Hematopoietic multipotent progenitor cell (in vitro differentiated cells): ENCODE measurements at regions not wholly inside any gene's neighbourhood (a gene's known extent, or its start where the extent isn't known, plus 50 kb on each side); places are given as distances from the start of the nearest gene placed in this dataset.

ENCODE experiments used
- DNase-seq, 3 donors: peaks; one replicate each; pipeline ENCODE4 v3.0.0-alpha.2; 2011 to 2015; ENCODE audit warnings: low read depth in 2 of 3, low spot score in 2 of 3

GRCh38 chr11:92317222-92317621, 92.6 kb downstream of the FAT3 start:
- no peak for DNase-seq

DNA sequence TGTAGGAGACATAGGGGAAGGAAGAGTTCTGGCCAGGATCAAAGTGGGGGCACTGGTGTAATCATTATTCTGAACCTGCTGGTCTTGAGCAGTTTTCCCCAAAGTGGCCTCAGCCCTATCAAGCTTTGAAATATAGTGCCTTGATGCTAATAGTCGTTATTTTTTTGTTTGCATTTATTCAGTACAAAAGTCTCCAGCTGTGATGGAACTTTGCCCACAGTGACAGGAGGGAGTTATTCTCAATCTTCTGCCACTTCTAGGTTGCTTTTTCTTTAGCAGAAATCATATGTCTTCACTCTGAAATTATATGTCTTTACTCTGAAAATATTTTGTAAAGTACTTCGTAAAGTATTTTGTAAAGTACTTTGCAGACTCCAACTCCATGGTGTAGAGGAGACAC, 93.1 kb downstream of the FAT3 start:
- no peak for DNase-seq

GRCh38 chr11:92322225-92322624, 97.6 kb downstream of the FAT3 start:
- no peak for DNase-seq

DNA sequence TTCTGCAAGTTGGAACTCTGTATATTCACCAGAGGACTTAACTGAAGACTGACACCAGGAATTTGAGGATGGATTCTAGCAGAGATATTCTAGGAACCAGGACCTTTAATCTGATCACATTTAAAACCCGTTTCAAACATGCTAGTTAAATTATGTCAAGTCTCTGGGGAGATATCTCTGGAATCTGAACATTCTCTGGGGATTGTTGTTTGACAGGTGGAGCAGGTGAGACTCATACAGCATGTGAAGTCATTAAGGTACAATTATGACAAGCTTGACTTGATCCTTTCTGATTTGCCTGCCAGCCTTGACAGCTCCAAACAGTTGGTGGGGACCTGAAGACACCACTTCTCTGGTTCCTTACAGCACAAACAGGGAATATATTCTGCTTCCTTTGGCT, 100.3 kb downstream of the FAT3 start:
- DNase-seq, result no peak

- no peak for DNase-seq
Observed at GRCh38 chr11:92325416-92325815, 100.8 kb downstream of the FAT3 start.

DNA sequence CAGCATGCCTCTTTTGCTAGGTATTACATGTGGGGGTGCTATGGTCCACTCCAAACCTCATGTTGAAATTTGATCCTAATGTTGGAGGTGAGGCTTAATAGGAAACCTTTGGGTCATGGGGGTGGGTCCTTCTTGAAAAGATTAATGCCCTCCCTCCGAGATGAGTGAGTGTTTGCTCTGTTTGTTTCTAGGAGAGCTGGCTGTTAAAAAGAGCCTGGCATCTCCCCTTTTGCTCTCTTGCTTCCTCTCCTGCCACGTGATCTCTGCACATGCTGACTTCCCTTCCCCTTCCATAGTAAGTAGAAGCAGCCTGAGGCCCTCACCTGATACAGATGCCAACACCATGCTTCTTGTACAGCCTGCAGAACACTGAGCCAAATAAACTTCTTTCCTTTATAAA, 104.5 kb downstream of the FAT3 start:
- no peak for DNase-seq

DNA sequence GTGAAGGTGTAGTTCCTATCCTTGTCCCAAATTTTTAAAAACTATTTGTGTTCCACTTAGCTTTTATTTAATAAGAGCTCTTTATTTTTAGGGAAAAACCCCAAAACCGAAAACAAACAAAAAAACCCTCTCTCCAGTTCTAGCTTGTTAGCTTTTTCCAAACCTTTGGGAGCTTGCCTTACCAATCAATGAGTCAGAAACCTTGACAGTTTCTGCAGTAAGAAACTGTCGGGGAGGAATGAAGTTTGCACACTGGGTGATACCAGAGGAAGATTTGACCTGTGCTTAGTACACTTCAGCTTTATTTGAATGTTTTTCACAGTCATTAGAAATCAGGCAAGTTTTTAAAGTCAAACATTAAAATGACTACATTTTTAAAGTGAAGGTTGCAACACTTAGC, 105.0 kb downstream of the FAT3 start:
- no peak for DNase-seq

GRCh38 chr11:92330114-92330513, 105.5 kb downstream of the FAT3 start:
- DNase-seq, result no peak

DNA sequence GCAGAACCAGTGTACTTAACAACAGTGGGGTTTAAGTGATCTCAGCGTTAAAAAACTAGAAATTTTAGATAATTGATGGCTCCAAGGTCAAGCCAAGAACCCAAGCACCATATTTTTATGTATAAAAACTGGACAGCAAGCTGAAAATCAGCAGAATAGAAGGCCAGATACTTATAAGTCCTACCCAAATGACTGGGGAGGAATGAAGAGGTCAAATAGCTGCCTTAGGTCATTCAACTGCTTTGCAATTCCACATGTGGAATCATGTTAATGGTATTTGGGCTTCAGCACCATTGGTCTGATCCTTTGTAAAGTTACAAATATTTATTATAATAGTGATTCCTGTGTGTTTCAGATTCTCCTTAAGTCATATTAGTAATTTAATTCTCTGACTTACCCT, 108.4 kb downstream of the FAT3 start:
- DNase-seq, result no peak

DNA sequence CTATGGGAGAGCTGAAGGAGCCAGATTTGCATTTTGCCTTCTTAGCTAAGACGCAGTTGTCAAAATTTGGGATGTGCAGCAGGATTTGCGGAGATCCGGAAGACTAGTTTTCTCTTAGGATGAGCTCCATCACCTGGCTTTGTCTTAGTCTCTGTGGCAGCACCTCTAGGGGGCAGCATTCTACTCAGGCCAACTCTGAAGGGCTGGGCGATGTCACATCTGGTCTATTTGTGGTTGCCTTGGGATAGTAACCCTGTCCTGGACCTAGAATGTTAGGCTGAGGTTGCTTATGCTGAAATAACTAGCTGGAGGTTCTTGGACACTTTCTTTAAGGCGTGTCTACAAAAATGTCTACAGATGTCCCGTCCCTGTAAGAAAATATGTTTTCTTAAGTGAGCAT, 116.2 kb downstream of the FAT3 start:
- DNase-seq, result no peak

GRCh38 chr11:92342034-92342720, 117.6 kb downstream of the FAT3 start:
- no peak for DNase-seq

DNA sequence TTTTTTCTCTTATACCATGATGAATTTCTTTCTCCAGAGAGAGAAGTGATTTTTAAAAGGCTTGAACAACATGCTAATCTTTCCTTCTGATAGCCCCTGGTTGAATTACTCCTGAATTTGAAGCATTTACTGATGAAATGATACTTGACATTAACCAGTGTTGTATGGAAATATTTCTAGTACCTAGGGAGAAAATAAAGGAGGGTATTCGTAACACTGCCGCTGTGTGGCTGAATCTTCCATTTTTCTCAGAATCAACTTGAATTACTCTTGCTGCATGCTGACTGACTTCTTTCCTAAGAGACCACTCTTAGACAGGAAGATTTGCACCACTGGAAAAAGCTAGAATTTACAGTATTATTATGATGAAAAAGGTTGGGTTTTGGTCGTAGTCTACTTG, 118.3 kb downstream of the FAT3 start:
- no peak for DNase-seq

DNA sequence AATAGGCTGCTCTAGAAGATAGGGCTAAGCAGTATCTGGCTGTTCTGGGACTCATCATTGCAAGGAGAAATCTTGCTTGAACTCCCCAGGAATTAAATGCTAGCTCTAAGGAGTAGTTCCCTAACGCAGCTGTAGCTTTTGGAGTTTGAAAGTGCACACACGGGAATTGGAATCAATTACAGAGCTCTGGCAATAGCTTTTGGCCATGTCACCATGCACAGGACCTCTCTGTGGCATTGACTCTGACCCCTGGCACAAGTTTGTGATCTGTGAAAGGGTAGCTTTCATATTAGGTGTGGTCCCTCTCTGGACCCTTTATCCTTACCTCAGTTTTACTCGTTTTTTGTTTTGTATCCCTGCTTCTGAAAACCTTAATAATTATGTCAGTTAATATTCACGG, 121.6 kb downstream of the FAT3 start:
- no peak for DNase-seq

DNA sequence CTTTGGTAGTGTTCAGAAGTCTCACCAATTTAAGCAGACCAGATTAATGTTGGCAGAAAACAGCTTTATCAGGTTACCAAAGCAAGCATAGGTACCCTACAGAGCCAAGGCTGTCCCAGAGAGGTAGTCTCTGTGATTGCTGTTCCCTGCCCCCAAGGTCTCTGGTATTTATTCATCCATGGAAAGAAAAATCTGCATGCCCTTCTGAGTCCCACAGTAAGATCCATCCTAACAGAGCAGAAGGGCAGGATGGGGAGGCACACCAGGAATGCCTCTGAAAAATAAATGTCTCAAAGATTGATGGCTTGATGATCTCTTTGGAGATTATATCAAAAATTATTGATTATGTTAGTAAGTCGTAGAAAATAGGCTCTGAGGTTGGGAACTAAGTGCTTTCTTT, 122.8 kb downstream of the FAT3 start:
- DNase-seq, result no peak

DNA sequence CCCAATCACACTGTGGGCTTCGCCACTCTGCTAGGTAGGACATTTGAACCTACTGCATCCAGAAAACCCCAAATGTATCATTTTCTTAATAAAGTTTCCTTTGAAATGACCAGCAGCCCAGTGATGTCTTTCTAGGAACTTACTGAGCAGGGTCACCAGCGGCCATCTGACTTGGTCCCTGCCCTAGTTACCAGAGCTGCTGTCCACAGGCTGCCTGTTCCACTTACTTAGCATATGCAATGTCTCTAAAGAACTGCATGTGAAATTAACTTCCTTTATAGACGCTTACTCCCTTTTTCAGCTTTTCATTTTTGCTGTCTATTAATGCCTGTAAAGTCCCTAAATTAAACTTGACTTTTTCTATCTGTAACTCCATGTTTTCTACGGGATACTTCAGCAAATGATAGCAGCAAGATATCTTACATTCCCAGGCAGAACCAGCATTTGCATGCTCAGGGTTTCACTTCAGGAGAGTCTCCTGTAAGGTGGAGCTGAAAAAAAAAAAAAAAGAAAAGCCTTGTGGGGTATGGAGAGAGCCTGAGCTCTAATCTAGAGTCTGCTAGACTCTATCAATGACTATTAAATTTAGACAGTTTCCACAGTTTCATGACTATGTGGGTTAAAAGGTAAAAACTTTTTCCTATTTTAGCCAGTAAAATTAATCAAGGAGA, 125.0 kb downstream of the FAT3 start:
- no peak for DNase-seq

- DNase-seq, result no peak
Observed at GRCh38 chr11:92357344-92357743, 132.7 kb downstream of the FAT3 start.

DNA sequence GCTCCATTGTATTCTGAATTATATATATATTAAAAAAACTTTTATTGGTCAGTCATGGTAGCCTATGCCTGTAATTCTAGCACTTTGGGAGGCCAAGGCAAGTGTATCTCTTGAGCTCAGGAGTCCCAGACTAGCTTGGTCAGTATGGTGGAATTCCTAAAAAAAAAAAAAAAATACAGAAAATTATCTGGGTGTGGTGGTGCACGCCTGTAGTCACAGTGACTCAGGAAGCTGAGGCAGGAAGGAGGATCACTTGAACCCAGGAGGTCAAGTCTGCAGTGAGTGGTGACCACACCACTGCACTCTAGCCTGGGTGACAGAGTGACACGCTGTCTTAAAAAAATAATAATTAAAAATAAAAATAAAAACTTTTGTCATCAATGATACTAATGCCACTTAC, 133.2 kb downstream of the FAT3 start:
- DNase-seq, result no peak

DNA sequence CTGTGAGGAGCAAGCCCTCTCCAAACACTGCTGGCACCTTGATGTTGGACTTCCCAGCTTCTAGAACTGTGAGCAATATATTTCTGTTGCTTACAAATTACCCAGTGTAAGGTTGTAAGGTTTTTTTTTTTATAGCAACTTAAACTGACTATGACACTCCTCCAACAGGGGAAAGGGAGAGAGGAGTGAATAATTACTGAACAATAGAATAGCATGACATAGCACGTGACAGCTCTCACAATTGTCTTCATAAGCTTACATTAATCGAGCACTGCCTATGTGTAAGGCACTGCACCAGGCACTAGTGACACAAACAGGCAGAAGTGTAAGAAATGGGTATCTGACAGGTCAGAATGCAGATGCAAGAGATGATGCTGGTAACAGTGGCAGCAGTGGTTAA, 136.9 kb downstream of the FAT3 start:
- no peak for DNase-seq

GRCh38 chr11:92362989-92363388, 138.4 kb downstream of the FAT3 start:
- no peak for DNase-seq

DNA sequence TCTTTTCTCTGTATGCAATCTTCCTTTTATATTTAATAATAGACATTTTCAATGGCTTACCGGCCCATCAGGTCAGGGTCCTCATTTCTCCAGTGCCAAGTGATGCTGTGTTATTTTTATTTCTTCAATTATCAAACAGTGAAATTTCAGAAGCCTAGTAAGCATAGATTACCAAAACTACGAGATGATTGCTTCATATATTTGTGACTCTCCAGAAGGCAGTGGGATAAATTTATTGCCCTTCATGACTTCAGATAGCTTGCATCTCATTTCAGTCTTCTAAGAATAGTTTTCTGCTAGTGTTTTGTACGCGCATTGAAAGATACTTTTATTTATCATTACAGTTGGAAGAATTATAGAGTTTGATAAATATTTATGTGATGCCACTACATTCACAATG, 139.6 kb downstream of the FAT3 start:
- no peak for DNase-seq

DNA sequence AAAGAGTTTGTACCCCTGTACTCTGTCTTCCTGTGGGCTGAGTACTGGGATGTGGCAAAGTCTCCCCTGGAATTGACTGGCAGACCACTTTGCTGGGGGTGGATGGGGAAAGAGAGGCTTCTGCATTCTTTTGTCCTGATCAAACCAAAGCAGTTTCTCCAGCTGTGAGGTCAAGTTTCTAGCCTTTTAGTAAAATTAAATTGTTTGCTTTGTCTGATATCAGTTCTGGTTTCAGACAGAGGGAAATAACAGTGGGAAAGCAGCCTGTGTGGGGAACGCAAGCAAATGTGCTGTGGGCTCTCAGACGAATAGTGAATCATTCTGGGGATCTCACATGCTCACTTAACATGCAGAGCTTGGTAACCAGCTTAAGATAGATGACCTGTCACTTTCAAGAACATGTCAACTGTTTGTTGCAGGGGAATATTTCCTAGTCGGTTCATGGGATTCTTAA, 151.6 kb downstream of the FAT3 start:
- DNase-seq, result no peak

DNA sequence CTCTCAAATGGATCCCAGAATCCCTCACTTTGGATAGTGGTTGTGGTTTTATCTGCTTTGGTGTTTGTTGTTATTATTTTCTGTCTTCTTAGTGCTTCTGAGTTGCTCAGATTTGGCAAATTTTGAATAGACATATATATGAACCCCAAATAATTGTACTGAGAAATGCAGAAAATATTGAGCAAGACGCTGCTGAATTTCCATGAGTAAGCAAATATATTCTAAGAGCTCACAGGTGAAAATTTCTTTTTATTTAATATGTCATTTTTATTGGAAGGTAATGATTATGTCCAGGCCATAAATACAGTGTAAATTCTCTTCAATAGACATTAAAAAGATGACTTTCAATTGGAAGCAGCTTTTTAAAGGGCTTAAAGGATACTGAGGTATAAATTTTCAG, 152.1 kb downstream of the FAT3 start:
- no peak for DNase-seq

GRCh38 chr11:92380882-92381281, 156.3 kb downstream of the FAT3 start:
- no peak for DNase-seq
